Endothelial cell of umbilical vein (primary cell): ENCODE measurements at regions not wholly inside any gene's neighbourhood (a gene's known extent, or its start where the extent isn't known, plus 50 kb on each side); places are given as distances from the start of the nearest gene placed in this dataset.

Experiments used
- BruUV-seq: library from RNA; stranded (reverse); fragments of 400-500 nt; replicated peaks from 2 replicates; lab custom pipeline; 2021; lab: Mats Ljungman, UMichigan
- CTCF ChIA-PET: fragments of 300-600, 350-600 bp; sonication (Branson Sonifier 250); formaldehyde crosslinking; loops from one replicate; lab custom pipeline; 2021; ENCODE audit warnings: antibody characterized with exemption, inconsistent platforms; lab: Charles Lee
- POLR2A ChIA-PET: fragments of 300-600, 350-600 bp; sonication (Branson Sonifier 250); formaldehyde crosslinking; loops from one replicate; lab custom pipeline; 2021; ENCODE audit warnings: antibody characterized with exemption, inconsistent platforms; lab: Charles Lee
- DNase-seq: peaks from one replicate; pipeline ENCODE4 v3.0.0-alpha.2; 2011; ENCODE audit warnings: low read depth, low spot score
- FAIRE-seq: peaks from 2 replicates; lab custom pipeline; 2011; peaks lifted over from hg19 to GRCh38; lab: Jason Lieb, UNC
- H2AFZ ChIP-seq: 2 replicates; pipeline ENCODE4 v1.6.0; 2012; ENCODE audit warnings: low read depth, low read length, control low read depth, inconsistent platforms
- H3K27ac ChIP-seq: 2 replicates; pipeline ENCODE4 v1.5.1; 2011; ENCODE audit warnings: low read depth, mild to moderate bottlenecking, control low read depth, low read length, moderate library complexity; ENCODE audit not compliant: insufficient read depth
- H3K27me3 ChIP-seq, 2 experiments: 2 replicates each; pipeline versions ENCODE4 v1.6.0 to v1.6.1; 2011; ENCODE audit warnings: low read length in 2 of 2, mixed read lengths in 1 of 2; ENCODE audit not compliant: control insufficient read depth in 2 of 2, insufficient read depth in 2 of 2
- H3K36me3 ChIP-seq, 2 experiments: 2 replicates in 1 of 2; 3 replicates in 1 of 2; pipeline ENCODE4 v1.5.1; 2011; ENCODE audit warnings: low read length in 2 of 2, mild to moderate bottlenecking in 1 of 2, moderate library complexity in 1 of 2; ENCODE audit not compliant: control insufficient read depth in 2 of 2, insufficient read depth in 2 of 2; ENCODE audit errors: extremely low read depth in 1 of 2
- H3K4me1 ChIP-seq: 3 replicates; pipeline ENCODE4 v1.5.1; 2011; ENCODE audit warnings: mild to moderate bottlenecking, low read length; ENCODE audit not compliant: control insufficient read depth, insufficient read depth; ENCODE audit errors: extremely low read depth
- H3K4me2 ChIP-seq: 2 replicates; pipeline ENCODE4 v1.6.1; 2011; ENCODE audit warnings: low read length, control low read depth, mixed read lengths; ENCODE audit not compliant: insufficient read depth
- H3K4me3 ChIP-seq, 3 experiments: fragments of 200-600 bp in 1 of 3; sonication (generic), shearing (Covaris generic) in 1 of 3; replicated peaks in 1 of 3; 2 replicates each; pipeline ENCODE4 v1.5.1; 2011 to 2016; ENCODE audit warnings: control low read depth in 3 of 3, low read length in 3 of 3, mild to moderate bottlenecking in 2 of 3, inconsistent platforms in 1 of 3, low read depth in 1 of 3, moderate library complexity in 1 of 3; ENCODE audit not compliant: insufficient read depth in 1 of 3
- H3K79me2 ChIP-seq: 2 replicates; pipeline ENCODE4 v1.6.0; 2012; ENCODE audit warnings: low read length, inconsistent platforms; ENCODE audit not compliant: control insufficient read depth, insufficient read depth
- H3K9ac ChIP-seq: replicated peaks from 2 replicates; pipeline ENCODE3; 2011; ENCODE audit warnings: low read length, control low read depth; ENCODE audit not compliant: insufficient read depth; ENCODE audit errors: extremely low read depth
- H3K9me1 ChIP-seq: replicated peaks from 3 replicates; pipeline ENCODE4 v1.6.0; 2011; ENCODE audit warnings: mild to moderate bottlenecking, low read length; ENCODE audit not compliant: control insufficient read depth, insufficient read depth; ENCODE audit errors: extremely low read depth
- H3K9me3 ChIP-seq: replicated peaks from 2 replicates; pipeline ENCODE4 v1.5.1; 2012; ENCODE audit warnings: low read length, inconsistent platforms; ENCODE audit not compliant: control insufficient read depth, insufficient read depth
- H4K20me1 ChIP-seq: replicated peaks from 2 replicates; pipeline ENCODE3; 2011; ENCODE audit warnings: mild to moderate bottlenecking, low read length; ENCODE audit not compliant: control insufficient read depth, insufficient read depth; ENCODE audit errors: extremely low read depth
- EZH2 ChIP-seq: IDR thresholded peaks from 2 replicates; pipeline ENCODE4 v1.6.1; 2012; ENCODE audit warnings: borderline replicate concordance, low read depth, mild to moderate bottlenecking, moderate library complexity, low read length, inconsistent platforms; ENCODE audit not compliant: severe bottlenecking
- FOS ChIP-seq: IDR thresholded peaks from 2 replicates; pipeline ENCODE4 v1.6.1; 2011; ENCODE audit warnings: mild to moderate bottlenecking, low read length, moderate library complexity, borderline replicate concordance; ENCODE audit not compliant: insufficient read depth
- GATA2 ChIP-seq: IDR thresholded peaks from 2 replicates; pipeline ENCODE4 v1.7.0; 2011; ENCODE audit warnings: low read depth, mild to moderate bottlenecking, moderate library complexity, mixed read lengths, low read length; ENCODE audit not compliant: insufficient read length, insufficient read depth
- JUN ChIP-seq: IDR thresholded peaks from 2 replicates; pipeline ENCODE4 v1.6.1; 2011; ENCODE audit warnings: borderline replicate concordance, low read depth; ENCODE audit not compliant: insufficient read length, insufficient read depth
- MYC ChIP-seq: IDR thresholded peaks from one replicate; pipeline ENCODE4 v1.6.1; 2011; ENCODE audit warnings: mild to moderate bottlenecking, low read depth, low read length
- POLR2A ChIP-seq: IDR thresholded peaks from 2 replicates; pipeline ENCODE4 v1.6.1; 2012; ENCODE audit warnings: low read depth, mild to moderate bottlenecking, control low read depth, low read length
- POLR2AphosphoS5 ChIP-seq: IDR thresholded peaks from 2 replicates; pipeline ENCODE4 v1.6.1; 2012; ENCODE audit warnings: low read depth, mild to moderate bottlenecking, control low read depth, low read length, moderate library complexity; ENCODE audit not compliant: insufficient read depth
- dilution Hi-C: fragments of 300-500 bp; cut with MboI; formaldehyde crosslinking; loops from one replicate; pipeline ENCODE4 v1.15.0; 2019; ENCODE audit warnings: low sequenced_read_pairs; ENCODE audit not compliant: extremely low pct_ligation_motif_present
- intact Hi-C: fragments of 100-400 bp; cut with micrococcal nuclease; formaldehyde crosslinking; loops from one replicate; pipeline ENCODE4 v1.10.0; 2022
- TF ChIP-seq, protein P1 (sequence below): IDR thresholded peaks from 2 replicates; pipeline ENCODE4 v1.6.1; 2011; ENCODE audit not compliant: insufficient read depth, insufficient read length
- TF ChIP-seq, protein P2 (sequence below), 2 donors: IDR thresholded peaks; 1 replicate in 1 of 2; 2 replicates in 1 of 2; pipeline ENCODE4 v1.5.1; 2011; ENCODE audit warnings: low read length in 2 of 2, mild to moderate bottlenecking in 2 of 2, moderate library complexity in 2 of 2, control low read depth in 1 of 2, inconsistent platforms in 1 of 2, low read depth in 1 of 2; ENCODE audit not compliant: insufficient read depth in 1 of 2; ENCODE audit errors: extremely low read depth in 1 of 2

DNA sequence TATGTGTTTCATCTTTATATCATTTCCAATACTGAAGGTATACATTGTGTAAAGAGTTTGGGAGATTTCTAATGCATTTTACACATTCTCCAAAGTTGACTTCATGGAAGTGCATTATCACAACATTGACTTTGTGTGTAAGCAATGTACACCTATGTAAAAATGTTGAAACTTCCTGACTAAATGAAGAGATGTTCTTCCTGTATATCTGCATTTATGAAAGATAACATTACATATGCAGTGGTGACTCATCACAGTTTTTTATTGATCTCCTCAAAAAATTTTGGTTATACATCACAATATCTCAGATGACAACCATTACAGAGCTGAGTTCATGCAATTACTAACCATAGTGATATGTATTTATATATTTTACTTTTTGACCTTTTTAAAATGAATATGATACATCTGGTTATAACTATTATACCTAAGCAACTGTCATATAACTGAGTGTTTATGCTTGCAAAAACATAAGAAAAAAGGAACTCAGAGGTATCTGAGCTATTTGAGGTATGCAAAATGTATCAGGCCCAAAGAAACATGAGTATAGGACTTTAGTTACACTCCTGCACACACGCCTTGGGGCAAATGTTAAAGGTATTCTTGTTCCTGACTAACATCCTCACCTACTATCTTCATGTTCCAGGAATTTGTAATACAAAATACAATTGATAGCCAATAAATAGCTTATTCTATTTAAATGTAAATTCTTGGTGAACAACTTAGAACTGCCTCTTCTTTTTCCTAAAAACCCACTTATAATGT, 88.2 kb upstream of the OLFM3 start:
- intact Hi-C loops: no loop called here
- H3K4me2 ChIP-seq: no peak overlapping the region
- H4K20me1 ChIP-seq: no peaks in the 10 kb centered on the region
- no peak for FAIRE-seq
- no peaks in the 10 kb centered on the region for H3K27me3 ChIP-seq
- no peaks in the 10 kb centered on the region for H3K9me3 ChIP-seq
- H3K9ac ChIP-seq: no peak overlapping the region
- no peaks in the 10 kb centered on the region for H3K4me1 ChIP-seq
- H3K9me1 ChIP-seq: no peaks in the 10 kb centered on the region
- ChIA-PET POLR2A (no interaction called here), CTCF (no interaction called here)
- H3K36me3 ChIP-seq: no peaks in the 10 kb centered on the region
- dilution Hi-C loops: no loop called here
- no peak overlapping the region for H3K4me3 ChIP-seq
- H3K27ac ChIP-seq: no peak overlapping the region
- TF ChIP-seq GATA2 (no peak), JUN (no peak), POLR2A (no peak), EZH2 (no peak), POLR2AphosphoS5 (no peak), MYC (no peak), FOS (no peak)
- TF ChIP-seq, protein P1, sequence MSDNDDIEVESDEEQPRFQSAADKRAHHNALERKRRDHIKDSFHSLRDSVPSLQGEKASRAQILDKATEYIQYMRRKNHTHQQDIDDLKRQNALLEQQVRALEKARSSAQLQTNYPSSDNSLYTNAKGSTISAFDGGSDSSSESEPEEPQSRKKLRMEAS: no peak
- TF ChIP-seq, protein P2, sequence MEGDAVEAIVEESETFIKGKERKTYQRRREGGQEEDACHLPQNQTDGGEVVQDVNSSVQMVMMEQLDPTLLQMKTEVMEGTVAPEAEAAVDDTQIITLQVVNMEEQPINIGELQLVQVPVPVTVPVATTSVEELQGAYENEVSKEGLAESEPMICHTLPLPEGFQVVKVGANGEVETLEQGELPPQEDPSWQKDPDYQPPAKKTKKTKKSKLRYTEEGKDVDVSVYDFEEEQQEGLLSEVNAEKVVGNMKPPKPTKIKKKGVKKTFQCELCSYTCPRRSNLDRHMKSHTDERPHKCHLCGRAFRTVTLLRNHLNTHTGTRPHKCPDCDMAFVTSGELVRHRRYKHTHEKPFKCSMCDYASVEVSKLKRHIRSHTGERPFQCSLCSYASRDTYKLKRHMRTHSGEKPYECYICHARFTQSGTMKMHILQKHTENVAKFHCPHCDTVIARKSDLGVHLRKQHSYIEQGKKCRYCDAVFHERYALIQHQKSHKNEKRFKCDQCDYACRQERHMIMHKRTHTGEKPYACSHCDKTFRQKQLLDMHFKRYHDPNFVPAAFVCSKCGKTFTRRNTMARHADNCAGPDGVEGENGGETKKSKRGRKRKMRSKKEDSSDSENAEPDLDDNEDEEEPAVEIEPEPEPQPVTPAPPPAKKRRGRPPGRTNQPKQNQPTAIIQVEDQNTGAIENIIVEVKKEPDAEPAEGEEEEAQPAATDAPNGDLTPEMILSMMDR (IDR thresholded peaks at IDR 0.05; ENCODE audit: extremely low read depth in 1 of 2, insufficient read depth in 1 of 2, low read depth in 1 of 2, low read length in 2 of 2): no peak
- no peak for DNase-seq
- BruUV-seq: no TSS peak
- H2AFZ ChIP-seq: no peak overlapping the region
- no peaks in the 10 kb centered on the region for H3K79me2 ChIP-seq
